ENCODE measurements at regions not wholly inside any gene's neighbourhood (a gene's known extent, or its start where the extent isn't known, plus 50 kb on each side); places are given as distances from the start of the nearest gene placed in this dataset.

DNA sequence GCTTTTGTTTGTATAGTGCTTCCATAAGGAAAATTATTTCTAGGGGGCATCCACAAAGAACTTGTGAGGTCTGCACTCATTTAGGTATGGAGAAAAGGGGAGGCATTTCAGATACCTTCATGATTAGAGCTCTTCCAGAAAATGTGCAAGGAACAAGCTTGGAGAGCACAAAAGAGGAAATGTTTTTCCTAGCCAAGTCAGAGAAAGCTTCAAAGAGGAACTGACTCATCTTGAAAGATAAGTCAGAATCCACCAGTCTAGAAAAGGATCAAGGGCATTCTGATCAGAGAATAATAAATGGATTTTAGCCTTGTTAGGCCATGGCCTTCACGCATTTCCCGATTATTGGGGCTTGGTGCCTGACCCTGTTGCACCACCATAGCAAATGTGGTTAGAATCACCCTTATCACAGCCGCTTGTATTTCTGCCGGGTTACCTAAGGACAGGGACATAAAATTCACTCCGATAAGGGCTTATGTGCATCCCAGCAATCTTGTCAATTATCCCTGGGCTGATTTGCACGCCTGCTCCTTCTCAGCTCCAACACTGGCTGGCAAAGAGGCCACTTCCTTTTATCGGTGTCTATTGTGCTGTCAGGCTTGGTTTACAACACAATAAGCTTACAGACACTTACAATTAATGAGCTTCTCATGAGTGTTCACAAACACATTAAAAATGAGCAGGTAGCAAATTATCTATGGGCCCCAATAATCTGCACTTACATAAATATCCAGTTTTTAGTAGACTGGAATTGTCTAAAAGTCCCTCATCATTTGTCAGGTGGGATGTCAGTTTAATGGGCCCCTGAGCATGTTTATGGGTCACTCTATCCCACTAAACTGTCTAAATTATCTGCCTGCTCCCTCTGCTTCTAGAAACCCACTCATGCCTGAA, 613.5 kb downstream of the SOX6 start:
- no peak for DNase-seq
- Histone ChIP-seq H3K9me3 (no peaks in the 10 kb centered on the region), H3K27ac (no peak overlapping the region), H3K4me1 (peaks cover 0 to 5% (median 0%) of the 10 kb centered on the region in 4 donors), H3K36me3 (no peaks in the 10 kb centered on the region), H3K27me3 (no peaks in the 10 kb centered on the region), H3K4me3 (no peak overlapping the region)
- TF ChIP-seq POLR2A (IDR thresholded peaks at IDR 0.05) = no peak
- TF ChIP-seq, protein P1, sequence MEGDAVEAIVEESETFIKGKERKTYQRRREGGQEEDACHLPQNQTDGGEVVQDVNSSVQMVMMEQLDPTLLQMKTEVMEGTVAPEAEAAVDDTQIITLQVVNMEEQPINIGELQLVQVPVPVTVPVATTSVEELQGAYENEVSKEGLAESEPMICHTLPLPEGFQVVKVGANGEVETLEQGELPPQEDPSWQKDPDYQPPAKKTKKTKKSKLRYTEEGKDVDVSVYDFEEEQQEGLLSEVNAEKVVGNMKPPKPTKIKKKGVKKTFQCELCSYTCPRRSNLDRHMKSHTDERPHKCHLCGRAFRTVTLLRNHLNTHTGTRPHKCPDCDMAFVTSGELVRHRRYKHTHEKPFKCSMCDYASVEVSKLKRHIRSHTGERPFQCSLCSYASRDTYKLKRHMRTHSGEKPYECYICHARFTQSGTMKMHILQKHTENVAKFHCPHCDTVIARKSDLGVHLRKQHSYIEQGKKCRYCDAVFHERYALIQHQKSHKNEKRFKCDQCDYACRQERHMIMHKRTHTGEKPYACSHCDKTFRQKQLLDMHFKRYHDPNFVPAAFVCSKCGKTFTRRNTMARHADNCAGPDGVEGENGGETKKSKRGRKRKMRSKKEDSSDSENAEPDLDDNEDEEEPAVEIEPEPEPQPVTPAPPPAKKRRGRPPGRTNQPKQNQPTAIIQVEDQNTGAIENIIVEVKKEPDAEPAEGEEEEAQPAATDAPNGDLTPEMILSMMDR (IDR thresholded peaks at IDR 0.05) = no peak

DNA sequence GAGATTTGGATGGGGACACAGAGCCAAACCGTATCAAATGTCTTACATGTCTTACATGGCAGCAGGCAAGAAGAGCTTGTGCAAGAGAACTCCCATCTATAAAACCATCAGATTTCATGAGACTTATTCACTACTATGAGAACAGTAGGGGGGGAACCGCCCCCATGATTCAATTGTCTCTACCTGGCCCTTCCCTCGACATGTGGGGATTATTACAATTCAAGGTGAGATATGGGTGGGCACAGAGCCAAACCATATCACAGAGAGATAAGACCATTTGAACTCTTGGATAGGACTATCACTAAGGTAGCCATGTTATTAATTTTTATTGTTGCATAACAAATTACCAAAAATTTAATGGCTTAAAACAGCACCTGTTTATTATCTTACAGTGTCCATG, 611.7 kb downstream of the SOX6 start:
- Histone ChIP-seq H3K27me3 (no peaks in the 10 kb centered on the region), H3K9me3 (no peaks in the 10 kb centered on the region), H3K36me3 (no peaks in the 10 kb centered on the region), H3K27ac (no peak overlapping the region), H3K4me1 (peaks cover 0 to 5% (median 0%) of the 10 kb centered on the region in 4 donors), H3K4me3 (no peak overlapping the region)
- DNase-seq = peak in 1 of 3 donors; percentile 54
- TF ChIP-seq, protein P1 (IDR thresholded peaks at IDR 0.05) = no peak
- no peak for TF ChIP-seq POLR2A (IDR thresholded peaks at IDR 0.05)

DNA sequence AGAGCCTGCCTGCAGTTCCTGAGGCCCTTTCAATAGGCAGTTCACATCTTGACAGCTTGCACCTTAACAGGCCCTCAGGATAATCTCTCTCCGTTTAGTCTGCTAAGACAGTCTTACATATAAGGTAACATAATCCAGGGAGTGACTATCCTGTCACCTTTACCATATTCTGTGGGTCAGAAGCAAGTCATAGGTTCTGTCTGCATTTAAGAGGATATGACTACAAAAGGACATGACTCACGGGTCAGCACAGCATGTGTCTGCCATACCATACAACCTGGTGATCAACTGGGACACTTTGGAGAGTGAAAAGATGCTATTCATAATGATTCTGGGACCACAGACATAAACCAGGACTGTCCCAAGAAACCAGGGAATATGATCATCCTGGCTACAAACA, 611.1 kb downstream of the SOX6 start:
- no peaks in the 10 kb centered on the region for H3K36me3 ChIP-seq
- H3K9me3 ChIP-seq = no peaks in the 10 kb centered on the region
- H3K4me3 ChIP-seq = no peak overlapping the region
- H3K27ac ChIP-seq = no peak overlapping the region
- H3K27me3 ChIP-seq = no peaks in the 10 kb centered on the region
- TF ChIP-seq, protein P1 (IDR thresholded peaks at IDR 0.05) = no peak
- TF ChIP-seq POLR2A (IDR thresholded peaks at IDR 0.05) = no peak
- peaks cover 0 to 5% (median 0%) of the 10 kb centered on the region in 4 donors for H3K4me1 ChIP-seq
- no peak for DNase-seq

DNA sequence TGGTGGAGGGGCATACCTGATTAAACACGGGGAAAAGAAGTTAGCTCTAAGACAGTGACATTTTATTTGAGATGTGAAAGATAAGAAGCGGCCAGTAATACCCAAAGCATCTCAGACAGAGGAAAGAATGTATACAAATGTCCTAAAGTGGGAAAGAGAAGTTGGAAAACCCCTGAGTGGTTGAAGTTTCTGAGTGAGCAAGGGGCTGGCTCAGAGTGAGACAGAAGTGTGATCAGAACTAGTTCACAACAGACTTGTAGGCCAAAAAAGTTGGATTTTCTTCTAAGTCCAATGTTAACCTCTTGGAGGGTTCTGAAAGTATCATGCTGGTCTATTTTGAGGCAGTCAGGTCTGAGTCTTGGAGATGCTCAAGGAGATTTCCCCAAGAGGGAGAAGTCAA, 608.7 kb downstream of the SOX6 start:
- no peak for TF ChIP-seq POLR2A (IDR thresholded peaks at IDR 0.05)
- TF ChIP-seq, protein P1 (IDR thresholded peaks at IDR 0.05) = no peak
- Histone ChIP-seq H3K27me3 (no peaks in the 10 kb centered on the region), H3K36me3 (no peaks in the 10 kb centered on the region), H3K4me1 (peaks cover 0 to 4% (median 0%) of the 10 kb centered on the region in 4 donors), H3K9me3 (no peaks in the 10 kb centered on the region), H3K4me3 (no peak overlapping the region), H3K27ac (no peak overlapping the region)
- no peak for DNase-seq

DNA sequence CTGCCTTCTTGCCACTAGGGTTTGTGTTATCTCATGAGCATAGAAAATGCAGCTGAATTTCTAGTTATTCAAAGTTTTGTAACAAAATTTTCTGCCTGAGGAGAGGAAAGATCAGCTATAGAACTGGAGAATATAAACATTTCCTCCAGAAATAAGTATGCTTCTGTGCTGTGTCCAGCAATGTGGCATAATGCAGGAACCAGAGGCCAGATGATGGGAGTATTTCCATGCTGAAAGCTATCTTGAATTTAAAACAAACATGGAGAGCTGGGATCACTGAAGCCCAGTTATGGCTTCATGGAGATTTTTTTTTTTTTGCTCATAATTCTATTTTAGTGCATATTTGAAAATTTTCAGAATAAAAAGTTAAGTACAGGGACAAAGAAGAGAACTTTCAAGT, 608.2 kb downstream of the SOX6 start:
- H3K27me3 ChIP-seq = no peaks in the 10 kb centered on the region
- no peaks in the 10 kb centered on the region for H3K9me3 ChIP-seq
- no peak overlapping the region for H3K27ac ChIP-seq
- no peaks in the 10 kb centered on the region for H3K36me3 ChIP-seq
- no peaks in the 10 kb centered on the region for H3K4me1 ChIP-seq
- H3K4me3 ChIP-seq = no peak overlapping the region
- TF ChIP-seq, protein P1 (IDR thresholded peaks at IDR 0.05) = no peak
- no peak for TF ChIP-seq POLR2A (IDR thresholded peaks at IDR 0.05)
- no peak for DNase-seq
